ENCODE measurements at regions not wholly inside any gene's neighbourhood (a gene's known extent, or its start where the extent isn't known, plus 50 kb on each side); places are given as distances from the start of the nearest gene placed in this dataset.

DNA sequence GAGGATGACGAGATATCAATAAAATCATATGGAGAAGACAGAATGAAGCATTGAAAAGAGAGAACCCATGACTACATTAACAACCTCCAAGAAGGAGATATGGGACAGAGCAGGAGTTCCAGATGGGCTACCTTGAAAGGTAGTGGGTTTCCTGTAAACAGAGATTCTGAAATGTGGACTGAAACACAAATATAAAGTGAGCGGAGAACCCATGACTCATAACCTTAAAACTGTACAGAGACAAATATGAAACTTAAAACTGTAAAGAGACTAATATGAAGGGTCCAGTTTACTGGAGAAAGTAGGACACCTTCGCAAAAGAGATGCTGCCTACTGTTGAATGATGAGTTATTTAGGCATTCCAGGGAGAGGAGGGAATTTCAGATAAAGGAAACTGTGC, 383.7 kb downstream of the CAAP1 start:
- TF ChIP-seq, protein P1, sequence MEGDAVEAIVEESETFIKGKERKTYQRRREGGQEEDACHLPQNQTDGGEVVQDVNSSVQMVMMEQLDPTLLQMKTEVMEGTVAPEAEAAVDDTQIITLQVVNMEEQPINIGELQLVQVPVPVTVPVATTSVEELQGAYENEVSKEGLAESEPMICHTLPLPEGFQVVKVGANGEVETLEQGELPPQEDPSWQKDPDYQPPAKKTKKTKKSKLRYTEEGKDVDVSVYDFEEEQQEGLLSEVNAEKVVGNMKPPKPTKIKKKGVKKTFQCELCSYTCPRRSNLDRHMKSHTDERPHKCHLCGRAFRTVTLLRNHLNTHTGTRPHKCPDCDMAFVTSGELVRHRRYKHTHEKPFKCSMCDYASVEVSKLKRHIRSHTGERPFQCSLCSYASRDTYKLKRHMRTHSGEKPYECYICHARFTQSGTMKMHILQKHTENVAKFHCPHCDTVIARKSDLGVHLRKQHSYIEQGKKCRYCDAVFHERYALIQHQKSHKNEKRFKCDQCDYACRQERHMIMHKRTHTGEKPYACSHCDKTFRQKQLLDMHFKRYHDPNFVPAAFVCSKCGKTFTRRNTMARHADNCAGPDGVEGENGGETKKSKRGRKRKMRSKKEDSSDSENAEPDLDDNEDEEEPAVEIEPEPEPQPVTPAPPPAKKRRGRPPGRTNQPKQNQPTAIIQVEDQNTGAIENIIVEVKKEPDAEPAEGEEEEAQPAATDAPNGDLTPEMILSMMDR (IDR thresholded peaks at IDR 0.05) = no peak
- no peak for TF ChIP-seq POLR2A (IDR thresholded peaks at IDR 0.05)
- TF ChIP-seq POLR2AphosphoS5 (IDR thresholded peaks at IDR 0.05) = no peak

All from breast epithelium (tissue), 3 donors.